GM12892 (cell line): ENCODE measurements at regions not wholly inside any gene's neighbourhood (a gene's known extent, or its start where the extent isn't known, plus 50 kb on each side); places are given as distances from the start of the nearest gene placed in this dataset.

Source experiments
- POLR2A ChIP-seq: IDR thresholded peaks from 2 replicates; pipeline ENCODE4 v1.6.1; 2011; ENCODE audit warnings: low read depth, low read length, control low read depth
- TAF1 ChIP-seq: IDR thresholded peaks from 2 replicates; pipeline ENCODE4 v1.6.1; 2011; ENCODE audit warnings: low read depth, mild to moderate bottlenecking, control low read depth, low read length, borderline replicate concordance

GRCh38 chr4:128517739-128518510 lies 230.3 kb upstream of the PGRMC2 start:
- TF ChIP-seq POLR2A (no peak), TAF1 (no peak)
